Inflammatory macrophage treated with lipopolysaccharide for 4 hours (primary cell): ENCODE measurements at regions not wholly inside any gene's neighbourhood (a gene's known extent, or its start where the extent isn't known, plus 50 kb on each side); places are given as distances from the start of the nearest gene placed in this dataset.

ENCODE experiments used
- DNase-seq: peaks from one replicate; pipeline ENCODE4 v3.0.0-alpha.2; 2020

GRCh38 chr1:25080294-25081209 lies 150.5 kb upstream of the RUNX3 start:
- DNase-seq: peak; percentile 70

GRCh38 chr1:25079048-25079447 lies 149.0 kb upstream of the RUNX3 start:
- no peak for DNase-seq

- DNase-seq: no peak
Observed at GRCh38 chr1:25074351-25075227, 144.5 kb upstream of the RUNX3 start.

GRCh38 chr1:25073640-25074270 lies 143.7 kb upstream of the RUNX3 start:
- no peak for DNase-seq

- DNase-seq: no peak
Observed at GRCh38 chr1:25072461-25072860, 142.4 kb upstream of the RUNX3 start.

GRCh38 chr1:25068829-25069228 lies 138.8 kb upstream of the RUNX3 start:
- no peak for DNase-seq

GRCh38 chr1:25068316-25068715 lies 138.2 kb upstream of the RUNX3 start:
- no peak for DNase-seq

GRCh38 chr1:25067518-25068251 lies 137.6 kb upstream of the RUNX3 start:
- DNase-seq: no peak

GRCh38 chr1:25066731-25067517 lies 136.8 kb upstream of the RUNX3 start:
- DNase-seq: no peak

GRCh38 chr1:25066256-25066655 lies 136.2 kb upstream of the RUNX3 start:
- DNase-seq: no peak

- no peak for DNase-seq
Observed at GRCh38 chr1:25065795-25066238, 135.7 kb upstream of the RUNX3 start.

GRCh38 chr1:25065321-25065721 lies 135.2 kb upstream of the RUNX3 start:
- DNase-seq: no peak

- DNase-seq: peak; percentile 47
Observed at GRCh38 chr1:25064465-25065240, 134.6 kb upstream of the RUNX3 start.

- no peak for DNase-seq
Observed at GRCh38 chr1:25063591-25064416, 133.7 kb upstream of the RUNX3 start.

GRCh38 chr1:25062621-25063255 lies 132.7 kb upstream of the RUNX3 start:
- no peak for DNase-seq

- no peak for DNase-seq
Observed at GRCh38 chr1:25061261-25061995, 131.4 kb upstream of the RUNX3 start.

- DNase-seq: no peak
Observed at GRCh38 chr1:25057188-25057587, 127.1 kb upstream of the RUNX3 start.

- DNase-seq: no peak
Observed at GRCh38 chr1:25056536-25056935, 126.5 kb upstream of the RUNX3 start.

GRCh38 chr1:25055961-25056360 lies 125.9 kb upstream of the RUNX3 start:
- no peak for DNase-seq
